Hepatocyte (in vitro differentiated cells): ENCODE measurements at regions not wholly inside any gene's neighbourhood (a gene's known extent, or its start where the extent isn't known, plus 50 kb on each side); places are given as distances from the start of the nearest gene placed in this dataset.
"Not testable (repeated sequence)": the region's sequence is repeated elsewhere in the genome, so short reads cannot be mapped to it uniquely, and the experiment has no call there.

Experiments used
- DNase-seq: peaks from one replicate; pipeline ENCODE4 v3.0.0-alpha.2; 2016; ENCODE audit warnings: low spot score
- H2AFZ ChIP-seq: fragments of 200-600 bp; sonication (generic); 2 replicates; pipeline ENCODE4 v1.6.0; 2016; ENCODE audit warnings: antibody characterized with exemption, mild to moderate bottlenecking
- H3K27ac ChIP-seq: fragments of 200-600 bp; sonication (generic); 2 replicates; pipeline ENCODE4 v1.5.1; 2016; ENCODE audit warnings: mild to moderate bottlenecking
- H3K27me3 ChIP-seq: fragments of 200-600 bp; sonication (generic); 2 replicates; pipeline ENCODE4 v1.6.1; 2016
- H3K36me3 ChIP-seq: fragments of 200-600 bp; sonication (generic); replicated peaks from 2 replicates; pipeline ENCODE4 v1.5.1; 2016; ENCODE audit warnings: low read depth; ENCODE audit not compliant: insufficient read depth
- H3K4me1 ChIP-seq: fragments of 200-600 bp; sonication (generic); 2 replicates; pipeline ENCODE4 v1.5.1; 2016; ENCODE audit warnings: mild to moderate bottlenecking, moderate library complexity; ENCODE audit not compliant: insufficient read depth
- H3K4me2 ChIP-seq: fragments of 200-600 bp; sonication (generic); 2 replicates; pipeline ENCODE4 v1.6.0; 2016
- H3K4me3 ChIP-seq: fragments of 200-600 bp; sonication (generic); 2 replicates; pipeline ENCODE4 v1.5.1; 2016; ENCODE audit warnings: mild to moderate bottlenecking
- H3K79me2 ChIP-seq: fragments of 200-600 bp; sonication (generic); 2 replicates; pipeline ENCODE4 v1.6.0; 2017; ENCODE audit warnings: mild to moderate bottlenecking
- H3K9me2 ChIP-seq: fragments of 200-600 bp; sonication (generic); replicated peaks from 2 replicates; pipeline ENCODE4 v1.6.0; 2017; ENCODE audit warnings: mild to moderate bottlenecking; ENCODE audit not compliant: insufficient read depth
- H3K9me3 ChIP-seq: fragments of 200-600 bp; sonication (generic); 2 replicates; pipeline ENCODE4 v1.5.1; 2016; ENCODE audit warnings: low read depth, mild to moderate bottlenecking
- H4K20me1 ChIP-seq: fragments of 200-600 bp; sonication (generic); 2 replicates; pipeline ENCODE4 v1.6.0; 2016; ENCODE audit warnings: mild to moderate bottlenecking; ENCODE audit not compliant: insufficient read depth, poor library complexity, severe bottlenecking
- WGBS: methylation state at CpG from one replicate; pipeline ENCODE4 v1.1.6; 2016; ENCODE audit warnings: low lambda C conversion rate; ENCODE audit errors: missing lambda C conversion rate; 5-methylcytosine and 5-hydroxymethylcytosine counted together

DNA sequence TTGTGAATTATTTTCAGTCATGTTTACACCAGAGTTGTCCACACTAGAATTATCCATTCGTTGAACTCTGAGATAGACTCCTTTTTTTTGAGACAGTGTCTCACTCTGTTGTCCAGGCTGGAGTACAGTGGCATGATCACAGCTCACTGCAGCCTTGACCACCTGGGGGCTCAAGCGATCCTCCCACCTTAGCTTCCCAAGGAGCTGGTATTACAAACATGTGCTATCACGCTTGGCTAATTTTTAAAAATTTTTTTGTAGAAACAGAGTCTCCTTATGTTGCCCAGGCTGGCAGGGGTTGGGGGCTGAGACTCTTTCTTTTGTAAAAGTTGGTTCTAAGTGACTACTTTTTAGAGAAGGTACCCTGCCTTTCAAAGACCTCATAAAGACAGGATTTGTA, 2887.2 kb downstream of the RPIA start:
- not testable (repeated sequence) for H3K9me2 ChIP-seq, H3K4me1 ChIP-seq, DNase-seq, H3K9me3 ChIP-seq, H3K4me3 ChIP-seq, H2AFZ ChIP-seq, H3K79me2 ChIP-seq, H3K36me3 ChIP-seq, H3K27ac ChIP-seq, H4K20me1 ChIP-seq, H3K27me3 ChIP-seq, H3K4me2 ChIP-seq
- 46% methylated on average over 3 of the region's 3 CpGs for WGBS

DNA sequence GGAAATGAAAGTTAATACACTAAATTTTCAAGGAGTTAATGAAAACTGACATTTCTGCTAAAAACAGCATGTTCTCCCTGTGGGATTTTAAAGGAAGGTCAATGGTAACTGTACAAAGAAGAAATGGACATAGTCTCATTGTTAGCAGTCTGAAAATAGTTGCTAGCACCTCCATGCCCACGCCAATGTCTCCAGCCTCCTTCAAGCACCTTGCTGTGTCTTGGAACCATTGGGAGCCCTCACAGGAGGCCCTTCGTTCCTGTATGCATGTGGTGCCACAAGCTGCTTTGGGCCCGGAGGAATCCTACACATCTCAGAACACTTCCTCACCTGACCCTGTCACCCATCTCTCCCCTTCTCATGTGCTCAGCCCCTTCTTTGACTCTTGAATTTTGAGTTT, 2888.1 kb downstream of the RPIA start:
- H3K36me3 ChIP-seq, H3K4me1 ChIP-seq: not testable (repeated sequence)
- 49% methylated on average over 3 of the region's 3 CpGs for WGBS

DNA sequence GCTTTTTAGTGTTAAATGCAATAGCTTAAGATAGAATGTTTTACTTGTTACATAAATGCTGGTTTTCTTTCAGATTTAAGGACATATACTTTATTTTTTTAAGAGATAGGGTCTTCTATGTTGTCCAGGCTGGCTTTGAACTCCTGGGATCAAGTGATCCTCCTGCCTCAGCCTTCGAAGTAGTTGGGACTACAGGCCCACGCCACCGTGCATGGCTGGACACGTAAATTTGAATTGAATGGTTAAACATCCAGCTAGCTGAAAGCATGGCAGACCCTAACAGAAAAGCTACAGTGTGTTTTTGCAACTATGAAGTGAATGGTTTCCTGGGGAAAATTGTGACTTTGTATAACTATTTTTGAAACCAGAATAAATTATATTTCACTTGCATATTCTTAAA, 2888.6 kb downstream of the RPIA start:
- DNase-seq, H3K27ac ChIP-seq, H3K79me2 ChIP-seq, H3K4me3 ChIP-seq, H2AFZ ChIP-seq, H3K4me2 ChIP-seq, H3K36me3 ChIP-seq, H3K9me2 ChIP-seq, H3K9me3 ChIP-seq, H3K4me1 ChIP-seq, H3K27me3 ChIP-seq, H4K20me1 ChIP-seq: not testable (repeated sequence)
- WGBS = 62% methylated on average over 4 of the region's 4 CpGs

More for the DNA sequence above, 2888.1 kb downstream of the RPIA start:
- H3K27me3 ChIP-seq, H4K20me1 ChIP-seq, H3K27ac ChIP-seq, DNase-seq, H3K9me2 ChIP-seq, H3K4me3 ChIP-seq, H2AFZ ChIP-seq, H3K79me2 ChIP-seq, H3K9me3 ChIP-seq, H3K4me2 ChIP-seq: not testable (repeated sequence)

DNA sequence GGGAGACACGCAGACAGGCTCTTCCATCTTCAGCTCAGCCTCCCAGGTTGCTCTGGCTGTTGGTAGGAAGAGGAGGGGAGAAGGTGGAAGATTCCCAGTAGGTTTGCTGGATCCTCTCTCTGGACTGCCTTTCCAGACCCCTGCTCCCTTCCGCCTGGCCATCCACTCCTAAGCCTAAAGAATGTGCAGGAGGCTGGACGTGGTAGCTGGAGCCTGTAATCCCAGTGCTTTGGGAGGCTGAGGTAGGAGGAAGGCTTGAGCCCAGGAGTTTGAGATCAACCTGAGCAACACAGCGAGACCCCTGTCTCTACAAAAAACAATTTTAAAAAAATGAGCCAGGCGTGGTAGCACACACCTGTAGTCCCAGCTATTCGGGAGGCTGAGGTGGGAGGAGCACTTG, 2895.6 kb downstream of the RPIA start:
- not testable (repeated sequence) for H2AFZ ChIP-seq, H3K27ac ChIP-seq, H3K36me3 ChIP-seq, H3K4me1 ChIP-seq, H3K79me2 ChIP-seq, H3K9me2 ChIP-seq, DNase-seq, H4K20me1 ChIP-seq, H3K9me3 ChIP-seq, H3K4me3 ChIP-seq, H3K27me3 ChIP-seq, H3K4me2 ChIP-seq
- 72% methylated on average over 6 of the region's 6 CpGs for WGBS

DNA sequence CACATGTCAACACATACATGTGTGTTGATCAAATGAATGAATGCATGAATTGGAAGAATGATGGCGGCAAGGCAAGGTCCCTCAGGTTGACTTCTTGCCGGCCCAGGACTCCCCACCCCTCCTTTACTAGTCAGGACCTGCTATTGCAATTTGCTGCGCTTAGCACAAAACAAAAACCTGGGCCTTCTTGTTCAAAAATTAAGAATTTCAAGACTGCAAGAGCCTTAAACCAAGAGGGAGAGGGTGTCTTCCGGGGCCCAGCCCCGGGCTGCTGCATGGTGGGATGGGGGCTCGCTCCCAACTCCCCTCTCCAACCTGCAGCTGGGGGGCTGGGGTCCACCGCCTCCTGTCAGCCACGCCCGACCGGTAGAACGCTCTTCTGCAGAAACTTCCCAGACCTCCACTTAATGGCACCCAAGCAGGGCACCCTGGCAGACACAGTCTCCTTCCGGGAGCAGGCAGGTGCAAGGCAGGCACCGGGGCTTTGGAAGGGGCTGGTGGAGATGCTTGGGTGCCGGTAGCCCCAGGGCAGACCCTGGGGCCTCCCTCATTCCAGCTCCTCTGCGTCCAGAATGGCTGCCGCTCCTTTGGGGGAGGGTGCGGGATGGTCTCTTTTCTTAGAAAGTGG, 2896.5 kb downstream of the RPIA start:
- not testable (repeated sequence) for H2AFZ ChIP-seq, H3K4me3 ChIP-seq, H3K9me3 ChIP-seq, DNase-seq, H3K36me3 ChIP-seq, H4K20me1 ChIP-seq, H3K4me2 ChIP-seq, H3K79me2 ChIP-seq, H3K27ac ChIP-seq, H3K9me2 ChIP-seq, H3K4me1 ChIP-seq, H3K27me3 ChIP-seq
- WGBS = 90% methylated on average over 17 of the region's 17 CpGs

DNA sequence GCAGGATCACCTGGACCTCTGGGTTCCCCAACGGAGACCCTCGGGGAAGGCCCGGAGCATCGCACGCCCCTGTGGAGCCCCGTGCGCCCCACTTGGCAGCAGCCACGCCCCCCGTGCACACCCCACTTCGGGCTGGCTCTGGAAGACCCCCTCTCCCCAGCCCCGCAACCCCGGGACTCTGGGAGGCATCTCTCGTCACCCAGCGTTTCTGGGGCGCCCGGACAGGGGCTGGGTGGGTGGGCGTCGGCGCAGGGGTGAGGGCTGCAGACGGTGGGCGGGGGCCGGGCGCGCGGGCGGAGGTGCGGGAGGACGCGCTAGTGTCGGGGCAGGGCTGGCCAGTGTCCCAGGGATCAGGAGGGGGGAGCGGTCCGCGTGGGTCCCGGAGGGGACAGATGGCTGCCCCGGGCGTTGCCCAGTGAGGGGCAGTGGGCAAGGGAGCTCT, 2897.3 kb downstream of the RPIA start:
- H3K36me3 ChIP-seq, DNase-seq, H3K4me2 ChIP-seq, H3K4me3 ChIP-seq, H3K27ac ChIP-seq, H2AFZ ChIP-seq, H3K27me3 ChIP-seq, H3K9me2 ChIP-seq, H3K4me1 ChIP-seq, H4K20me1 ChIP-seq, H3K9me3 ChIP-seq, H3K79me2 ChIP-seq: not testable (repeated sequence)
- 90% methylated on average over 29 of the region's 36 CpGs for WGBS

DNA sequence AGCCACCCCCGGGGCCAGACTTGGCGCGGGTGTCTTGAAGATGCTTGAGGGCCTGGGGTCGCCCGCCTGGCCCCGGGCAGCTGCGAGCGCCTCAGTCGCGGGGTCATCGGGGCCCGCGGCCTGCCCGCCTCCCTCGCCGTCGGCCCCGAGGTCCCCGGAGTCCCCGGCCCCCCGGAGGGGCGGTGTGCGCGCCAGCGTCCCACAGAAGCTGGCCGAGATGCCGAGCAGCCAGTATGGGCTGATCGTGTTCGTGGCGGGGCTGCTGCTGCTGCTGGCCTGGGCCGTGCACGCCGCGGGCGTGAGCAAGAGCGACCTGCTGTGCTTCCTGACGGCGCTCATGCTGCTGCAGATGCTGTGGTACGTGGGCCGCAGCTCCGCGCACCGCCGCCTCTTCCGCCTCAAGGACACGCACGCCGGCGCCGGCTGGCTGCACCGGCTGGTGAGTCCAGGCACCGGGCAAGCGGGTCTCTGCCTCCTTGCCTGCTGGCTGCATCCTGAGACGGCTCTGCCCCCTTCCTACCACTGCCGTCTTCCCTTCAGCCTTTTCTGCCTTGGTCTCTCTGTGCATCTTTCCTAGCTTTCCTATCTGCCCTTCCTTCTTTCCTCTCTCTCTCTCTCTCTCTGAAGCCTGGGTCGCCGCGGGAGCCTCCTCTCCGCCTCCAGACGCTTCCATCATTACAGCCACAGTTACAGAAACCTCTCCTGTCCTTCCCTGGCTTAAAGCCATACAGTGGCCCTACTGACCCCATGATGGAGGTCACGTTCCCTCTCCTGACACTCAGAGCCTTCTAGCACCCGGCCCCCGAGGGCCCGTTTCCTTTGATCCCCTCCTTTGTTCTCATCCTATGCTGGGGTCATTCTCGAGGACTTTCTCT, 2898.2 kb downstream of the RPIA start:
- not testable (repeated sequence) for H3K4me3 ChIP-seq, H3K27ac ChIP-seq, H3K4me1 ChIP-seq, H3K4me2 ChIP-seq, H3K36me3 ChIP-seq, H4K20me1 ChIP-seq, H3K9me3 ChIP-seq, H2AFZ ChIP-seq, H3K9me2 ChIP-seq, DNase-seq, H3K27me3 ChIP-seq, H3K79me2 ChIP-seq
- 92% methylated on average over 57 of the region's 65 CpGs for WGBS

DNA sequence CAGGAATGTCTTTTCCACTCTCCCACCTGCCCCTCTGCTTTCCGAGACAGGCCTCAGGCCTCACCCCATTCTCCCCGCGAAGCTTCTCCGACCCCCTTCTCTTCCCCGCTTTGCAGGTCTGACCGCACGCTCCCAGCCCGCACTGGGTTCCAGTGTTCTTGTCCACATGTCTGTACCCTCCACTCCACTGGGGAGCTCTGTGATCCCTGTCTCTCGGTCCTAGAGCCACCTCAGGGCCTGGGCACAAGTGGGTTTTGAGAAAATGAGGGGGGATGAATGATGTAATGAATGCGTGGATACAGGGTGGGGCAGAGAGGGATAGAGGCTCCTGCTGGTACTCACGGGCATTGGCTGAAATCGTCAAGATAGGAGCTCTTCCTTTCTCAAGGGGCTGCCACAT, 2898.9 kb downstream of the RPIA start:
- not testable (repeated sequence) for H3K79me2 ChIP-seq, H3K9me3 ChIP-seq, H3K4me3 ChIP-seq, H3K9me2 ChIP-seq, H3K27ac ChIP-seq, H3K36me3 ChIP-seq, DNase-seq, H4K20me1 ChIP-seq, H3K4me1 ChIP-seq, H3K27me3 ChIP-seq, H2AFZ ChIP-seq, H3K4me2 ChIP-seq
- WGBS = 85% methylated on average over 12 of the region's 12 CpGs

DNA sequence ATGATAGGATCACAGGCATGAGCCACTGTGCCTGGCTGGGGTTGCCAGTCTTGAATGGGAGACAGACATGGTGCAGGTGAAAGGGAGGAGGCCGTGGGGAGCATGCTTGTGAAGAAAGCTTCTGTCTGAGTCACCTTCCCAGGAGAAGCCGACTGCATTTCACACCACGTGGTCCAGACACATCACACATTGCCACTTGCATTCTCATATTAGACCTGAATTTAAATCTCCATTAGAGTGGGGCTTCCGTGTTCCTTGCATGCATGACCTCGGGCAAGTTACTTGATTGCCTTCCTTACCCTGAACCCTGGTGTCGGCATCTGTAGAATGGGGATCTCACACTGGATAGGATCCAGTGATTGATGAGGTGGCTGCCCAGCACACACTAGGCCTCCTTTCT, 2899.6 kb downstream of the RPIA start:
- 60% methylated on average over 6 of the region's 6 CpGs for WGBS
- not testable (repeated sequence) for H3K4me1 ChIP-seq, DNase-seq, H3K4me2 ChIP-seq, H3K9me3 ChIP-seq, H3K27me3 ChIP-seq, H3K9me2 ChIP-seq, H3K4me3 ChIP-seq, H3K27ac ChIP-seq, H2AFZ ChIP-seq, H3K36me3 ChIP-seq, H3K79me2 ChIP-seq, H4K20me1 ChIP-seq
